ENCODE measurements at regions not wholly inside any gene's neighbourhood (a gene's known extent, or its start where the extent isn't known, plus 50 kb on each side); places are given as distances from the start of the nearest gene placed in this dataset.

- no peak for DNase-seq (ENCODE audit: low read depth in 2 of 2)
These were observed 497.1 kb downstream of the ARHGEF28 start for GRCh38 chr5:74122979-74123590.

GRCh38 chr5:74122175-74122574, 496.2 kb downstream of the ARHGEF28 start:
- DNase-seq (ENCODE audit: low read depth in 2 of 2) = no peak

- DNase-seq (ENCODE audit: low read depth in 2 of 2) = no peak
These were observed 494.6 kb downstream of the ARHGEF28 start for GRCh38 chr5:74120585-74120984.

GRCh38 chr5:74118071-74118470, 492.1 kb downstream of the ARHGEF28 start:
- DNase-seq (ENCODE audit: low read depth in 2 of 2) = no peak

GRCh38 chr5:74116984-74117383, 491.0 kb downstream of the ARHGEF28 start:
- no peak for DNase-seq (ENCODE audit: low read depth in 2 of 2)

- no peak for DNase-seq (ENCODE audit: low read depth in 2 of 2)
These were observed 490.3 kb downstream of the ARHGEF28 start for GRCh38 chr5:74116266-74116665.

- no peak for DNase-seq (ENCODE audit: low read depth in 2 of 2)
These were observed 487.9 kb downstream of the ARHGEF28 start for GRCh38 chr5:74113927-74114326.

GRCh38 chr5:74113196-74113540, 487.2 kb downstream of the ARHGEF28 start:
- no peak for DNase-seq (ENCODE audit: low read depth in 2 of 2)

GRCh38 chr5:74112372-74113195, 486.6 kb downstream of the ARHGEF28 start:
- no peak for DNase-seq (ENCODE audit: low read depth in 2 of 2)

- DNase-seq (ENCODE audit: low read depth in 2 of 2) = no peak
These were observed 485.8 kb downstream of the ARHGEF28 start for GRCh38 chr5:74111764-74112163.

- DNase-seq (ENCODE audit: low read depth in 2 of 2) = no peak
These were observed 483.3 kb downstream of the ARHGEF28 start for GRCh38 chr5:74109344-74109743.

- DNase-seq (ENCODE audit: low read depth in 2 of 2) = no peak
These were observed 481.9 kb downstream of the ARHGEF28 start for GRCh38 chr5:74107899-74108298.

GRCh38 chr5:74105126-74105780, 479.3 kb downstream of the ARHGEF28 start:
- DNase-seq (ENCODE audit: low read depth in 2 of 2) = no peak

GRCh38 chr5:74103131-74104023, 477.4 kb downstream of the ARHGEF28 start:
- no peak for DNase-seq (ENCODE audit: low read depth in 2 of 2)

GRCh38 chr5:74100268-74100665, 474.3 kb downstream of the ARHGEF28 start:
- DNase-seq (ENCODE audit: low read depth in 2 of 2) = no peak

- DNase-seq (ENCODE audit: low read depth in 2 of 2) = no peak
These were observed 473.7 kb downstream of the ARHGEF28 start for GRCh38 chr5:74099538-74100267.

GRCh38 chr5:74098941-74099340, 472.9 kb downstream of the ARHGEF28 start:
- no peak for DNase-seq (ENCODE audit: low read depth in 2 of 2)

GRCh38 chr5:74098456-74098855, 472.5 kb downstream of the ARHGEF28 start:
- DNase-seq (ENCODE audit: low read depth in 2 of 2) = no peak

GRCh38 chr5:74096325-74096724, 470.3 kb downstream of the ARHGEF28 start:
- no peak for DNase-seq (ENCODE audit: low read depth in 2 of 2)

GRCh38 chr5:74095871-74096270, 469.9 kb downstream of the ARHGEF28 start:
- no peak for DNase-seq (ENCODE audit: low read depth in 2 of 2)

- DNase-seq (ENCODE audit: low read depth in 2 of 2) = no peak
These were observed 468.7 kb downstream of the ARHGEF28 start for GRCh38 chr5:74094782-74095108.
